Neural progenitor cell (in vitro differentiated cells): ENCODE measurements at regions not wholly inside any gene's neighbourhood (a gene's known extent, or its start where the extent isn't known, plus 50 kb on each side); places are given as distances from the start of the nearest gene placed in this dataset.

ENCODE experiments used
- DNase-seq: peaks from one replicate; pipeline ENCODE4 v3.0.0-alpha.2; 2016; ENCODE audit warnings: low spot score
- H2AFZ ChIP-seq: fragments of 200-600 bp; sonication (generic); replicated peaks from 2 replicates; pipeline ENCODE4 v1.6.1; 2016; ENCODE audit warnings: antibody characterized with exemption
- H3F3A ChIP-seq: fragments of 200-600 bp; sonication (generic); 2 replicates; pipeline ENCODE4 v1.6.1; 2016; ENCODE audit warnings: antibody characterized with exemption, low read depth
- H3K27ac ChIP-seq: fragments of 200-600 bp; sonication (generic); 2 replicates; pipeline ENCODE4 v1.5.1; 2016; ENCODE audit warnings: mild to moderate bottlenecking
- H3K27me3 ChIP-seq: fragments of 200-600 bp; sonication (generic); 2 replicates; pipeline ENCODE4 v1.6.1; 2016; ENCODE audit warnings: mild to moderate bottlenecking, moderate library complexity
- H3K36me3 ChIP-seq: fragments of 200-600 bp; sonication (generic); 2 replicates; pipeline ENCODE4 v1.5.1; 2016
- H3K4me1 ChIP-seq: fragments of 200-600 bp; sonication (generic); 2 replicates; pipeline ENCODE4 v1.6.1; 2016; ENCODE audit warnings: mixed run types
- H3K4me2 ChIP-seq: fragments of 200-600 bp; sonication (generic); 2 replicates; pipeline ENCODE4 v1.6.1; 2016
- H3K4me3 ChIP-seq: fragments of 200-600 bp; sonication (generic); 2 replicates; pipeline ENCODE4 v1.5.1; 2016
- H3K79me2 ChIP-seq: fragments of 200-600 bp; sonication (generic); 2 replicates; pipeline ENCODE4 v1.6.1; 2016; ENCODE audit warnings: low read depth
- H3K9ac ChIP-seq: fragments of 200-600 bp; sonication (generic); 2 replicates; pipeline ENCODE4 v1.6.1; 2016
- H3K9me3 ChIP-seq: fragments of 200-600 bp; sonication (generic); 2 replicates; pipeline ENCODE4 v1.5.1; 2016; ENCODE audit warnings: low read depth
- H4K20me1 ChIP-seq: fragments of 200-600 bp; sonication (generic); 2 replicates; pipeline ENCODE4 v1.6.1; 2016; ENCODE audit warnings: low read depth
- H3K27ac Mint-ChIP-seq: 3 replicates; pipeline ENCODE4 v1.8.0; 2021; ENCODE audit warnings: mixed read lengths
- H3K27me3 Mint-ChIP-seq: 2 replicates; pipeline ENCODE4 v1.8.0; 2022; ENCODE audit warnings: low read depth, mild to moderate bottlenecking, inconsistent platforms, moderate library complexity, mixed read lengths; ENCODE audit not compliant: insufficient read depth
- H3K36me3 Mint-ChIP-seq: 3 replicates; pipeline ENCODE4 v1.8.0; 2021; ENCODE audit warnings: mixed read lengths
- H3K4me1 Mint-ChIP-seq: 3 replicates; pipeline ENCODE4 v1.8.0; 2021; ENCODE audit warnings: mixed read lengths
- H3K4me3 Mint-ChIP-seq: 3 replicates; pipeline ENCODE4 v1.8.0; 2021; ENCODE audit warnings: mild to moderate bottlenecking, moderate library complexity, mixed read lengths
- H3K9me3 Mint-ChIP-seq: 3 replicates; pipeline ENCODE4 v1.8.0; 2020; ENCODE audit warnings: mixed read lengths
- CTCF ChIP-seq: fragments of 200-600 bp; sonication (generic); IDR thresholded peaks from 2 replicates; pipeline ENCODE4 v1.5.1; 2017; ENCODE audit warnings: antibody characterized with exemption, mild to moderate bottlenecking
- EZH2 ChIP-seq: fragments of 200-600 bp; sonication (generic); IDR thresholded peaks from 2 replicates; pipeline ENCODE4 v1.6.1; 2017; ENCODE audit warnings: antibody characterized with exemption, mild to moderate bottlenecking, moderate library complexity
- EZH2phosphoT487 ChIP-seq: fragments of 200-600 bp; sonication (generic); IDR thresholded peaks from 2 replicates; pipeline ENCODE4 v1.6.1; 2017; ENCODE audit warnings: antibody characterized with exemption

DNA sequence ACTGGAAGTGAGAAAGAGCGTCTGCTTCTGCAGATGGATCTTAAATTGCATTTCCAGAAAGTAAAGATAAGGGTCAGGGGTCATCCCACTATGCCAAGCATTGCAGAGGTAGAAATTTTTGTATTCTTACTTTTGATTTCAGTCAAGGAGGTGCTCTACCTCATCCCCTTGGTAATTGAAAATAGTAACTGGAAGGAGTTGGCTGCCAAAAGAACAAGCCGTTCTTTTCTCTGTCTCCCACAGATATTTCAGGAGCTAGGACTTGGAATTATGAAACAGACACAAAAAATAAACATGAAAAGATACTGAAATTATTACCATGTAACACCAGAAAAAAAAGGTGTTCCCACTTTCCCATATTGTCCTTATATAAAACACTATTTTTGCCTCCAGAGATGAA is 309.9 kb upstream of the UMPS start:
- H3K4me2 ChIP-seq = no peak overlapping the region
- Mint-ChIP-seq H3K4me1 (peaks cover 3% of the 10 kb centered on the region), H3K27ac (no peak overlapping the region), H3K27me3 (peaks cover 4% of the 10 kb centered on the region), H3K9me3 (no peaks in the 10 kb centered on the region), H3K4me3 (no peak overlapping the region), H3K36me3 (peaks cover 16% of the 10 kb centered on the region)
- H3K4me3 ChIP-seq = no peak overlapping the region
- no peaks in the 10 kb centered on the region for H3K9me3 ChIP-seq
- TF ChIP-seq EZH2phosphoT487 = no peak
- TF ChIP-seq EZH2 = no peak
- TF ChIP-seq CTCF = no peak
- no peaks in the 10 kb centered on the region for H4K20me1 ChIP-seq
- peaks cover 5% of the 10 kb centered on the region for H3K4me1 ChIP-seq
- H3F3A ChIP-seq = no peaks in the 10 kb centered on the region
- no peaks in the 10 kb centered on the region for H3K79me2 ChIP-seq
- DNase-seq = no peak
- H3K27ac ChIP-seq = no peak overlapping the region
- H3K9ac ChIP-seq = no peak overlapping the region
- no peaks in the 10 kb centered on the region for H3K27me3 ChIP-seq
- no peak overlapping the region for H2AFZ ChIP-seq
- no peaks in the 10 kb centered on the region for H3K36me3 ChIP-seq

GRCh38 chr3:124422805-124423204 is 307.4 kb upstream of the UMPS start:
- Histone ChIP-seq H4K20me1 (no peaks in the 10 kb centered on the region), H3K9me3 (no peaks in the 10 kb centered on the region), H3K27ac (no peak overlapping the region), H3F3A (no peaks in the 10 kb centered on the region), H2AFZ (no peak overlapping the region), H3K79me2 (no peaks in the 10 kb centered on the region), H3K4me2 (no peak overlapping the region), H3K36me3 (no peaks in the 10 kb centered on the region), H3K4me3 (no peak overlapping the region), H3K9ac (no peak overlapping the region), H3K27me3 (no peaks in the 10 kb centered on the region), H3K4me1 (no peaks in the 10 kb centered on the region)
- Mint-ChIP-seq H3K4me1 (no peaks in the 10 kb centered on the region), H3K4me3 (no peak overlapping the region), H3K27me3 (no peaks in the 10 kb centered on the region), H3K36me3 (peaks cover 13% of the 10 kb centered on the region), H3K9me3 (no peaks in the 10 kb centered on the region), H3K27ac (no peak overlapping the region)
- no peak for DNase-seq
- TF ChIP-seq EZH2phosphoT487 = no peak
- TF ChIP-seq CTCF = no peak
- TF ChIP-seq EZH2 = no peak

- TF ChIP-seq EZH2phosphoT487 = no peak
- no peak for TF ChIP-seq EZH2
- no peak for TF ChIP-seq CTCF
- H3K27ac ChIP-seq = no peak overlapping the region
- no peaks in the 10 kb centered on the region for H3F3A ChIP-seq
- no peaks in the 10 kb centered on the region for H3K36me3 ChIP-seq
- H2AFZ ChIP-seq = no peak overlapping the region
- H3K27me3 ChIP-seq = no peaks in the 10 kb centered on the region
- no peaks in the 10 kb centered on the region for H4K20me1 ChIP-seq
- Mint-ChIP-seq H3K4me3 (no peak overlapping the region), H3K9me3 (no peaks in the 10 kb centered on the region), H3K4me1 (no peaks in the 10 kb centered on the region), H3K27me3 (no peaks in the 10 kb centered on the region), H3K36me3 (peaks cover 12% of the 10 kb centered on the region), H3K27ac (no peak overlapping the region)
- no peaks in the 10 kb centered on the region for H3K9me3 ChIP-seq
- no peak overlapping the region for H3K4me3 ChIP-seq
- H3K9ac ChIP-seq = no peak overlapping the region
- no peak for DNase-seq
- H3K4me1 ChIP-seq = no peaks in the 10 kb centered on the region
- H3K4me2 ChIP-seq = no peak overlapping the region
- H3K79me2 ChIP-seq = no peaks in the 10 kb centered on the region
Observed at GRCh38 chr3:124424396-124424795, 305.9 kb upstream of the UMPS start.

DNA sequence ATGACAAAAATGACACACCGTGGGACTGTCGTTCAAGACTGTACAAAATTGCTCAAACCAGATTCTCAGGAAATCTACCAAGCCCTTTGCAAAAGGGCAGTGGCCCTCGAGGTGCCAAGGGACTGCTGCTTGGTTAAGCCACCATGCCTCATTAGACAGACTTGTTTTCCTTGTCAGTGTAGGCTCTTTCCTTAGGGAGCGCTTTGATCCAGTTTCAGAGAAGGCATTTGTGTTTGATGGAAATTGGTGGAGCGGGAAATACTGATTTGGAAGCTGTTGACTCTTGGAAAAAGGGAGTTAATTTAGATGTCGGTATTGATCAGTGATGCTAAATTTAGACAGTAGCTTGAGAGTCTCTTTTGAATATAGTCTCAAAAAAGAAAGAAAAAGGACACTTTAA is 304.3 kb upstream of the UMPS start:
- DNase-seq = peak; percentile 17
- H3K4me1 ChIP-seq = no peaks in the 10 kb centered on the region
- H3K27me3 ChIP-seq = no peaks in the 10 kb centered on the region
- Mint-ChIP-seq H3K9me3 (no peaks in the 10 kb centered on the region), H3K4me3 (no peak overlapping the region), H3K27ac (no peak overlapping the region), H3K27me3 (no peaks in the 10 kb centered on the region), H3K36me3 (peaks cover 11% of the 10 kb centered on the region), H3K4me1 (no peaks in the 10 kb centered on the region)
- no peak overlapping the region for H3K27ac ChIP-seq
- no peaks in the 10 kb centered on the region for H3F3A ChIP-seq
- no peak overlapping the region for H3K9ac ChIP-seq
- no peaks in the 10 kb centered on the region for H3K9me3 ChIP-seq
- H3K4me3 ChIP-seq = no peak overlapping the region
- no peak for TF ChIP-seq EZH2
- no peak for TF ChIP-seq EZH2phosphoT487
- no peak for TF ChIP-seq CTCF
- no peaks in the 10 kb centered on the region for H3K36me3 ChIP-seq
- no peak overlapping the region for H2AFZ ChIP-seq
- H3K4me2 ChIP-seq = no peak overlapping the region
- H4K20me1 ChIP-seq = no peaks in the 10 kb centered on the region
- no peaks in the 10 kb centered on the region for H3K79me2 ChIP-seq
